ENCODE measurements at regions not wholly inside any gene's neighbourhood (a gene's known extent, or its start where the extent isn't known, plus 50 kb on each side); places are given as distances from the start of the nearest gene placed in this dataset.

DNA sequence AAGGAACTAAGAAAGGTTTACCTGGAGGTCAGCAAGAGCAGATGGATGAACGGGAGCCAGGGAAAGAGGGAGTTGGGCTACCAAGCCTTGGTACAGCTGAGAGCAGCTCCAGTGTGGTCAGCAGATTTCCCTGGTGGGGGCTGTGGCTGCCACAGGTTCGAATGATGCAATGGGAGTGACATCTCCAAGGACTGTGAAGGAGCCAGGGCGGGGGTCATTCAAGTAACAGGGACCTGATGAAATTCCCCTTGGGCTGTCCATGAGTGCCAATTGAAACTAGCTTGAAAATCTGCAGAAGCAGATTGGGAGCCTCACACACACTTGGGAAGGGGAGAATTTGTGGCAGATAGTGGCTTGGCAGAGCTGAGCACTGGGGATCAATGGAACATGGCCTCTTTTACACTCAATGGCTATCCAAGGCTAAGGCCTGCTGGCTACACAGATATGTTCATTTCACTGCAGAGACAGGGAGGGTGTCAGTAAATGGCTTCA lies 247.0 kb upstream of the ECI2 start:
- H3K4me3 Mint-ChIP-seq: no peak overlapping the region
- H3K27ac Mint-ChIP-seq: no peak overlapping the region
- Histone ChIP-seq H3K9me2 (ENCODE audit: insufficient read depth) (peaks cover 5% of the 10 kb centered on the region; the same call in 1 of the 2 replicates), H3K4me1 (ENCODE audit: insufficient read depth) (no peaks in the 10 kb centered on the region), H3K4me3 (no peak overlapping the region), H3K36me3 (ENCODE audit: insufficient read depth) (peaks cover 9% of the 10 kb centered on the region), H4K20me1 (replicated peaks; ENCODE audit: insufficient read depth) (no peaks in the 10 kb centered on the region), H3K27ac (ENCODE audit: low read depth) (no peak overlapping the region), H3K79me2 (replicated peaks; ENCODE audit: insufficient read depth) (no peaks in the 10 kb centered on the region), H2AFZ (no peak overlapping the region), H3F3A (replicated peaks; ENCODE audit: low read depth) (no peaks in the 10 kb centered on the region), H3K4me2 (no peak overlapping the region), H3K27me3 (ENCODE audit: insufficient read depth) (no peaks in the 10 kb centered on the region)
- ATAC-seq (no peak), DNase-seq (ENCODE audit: low spot score) (no peak)
- TF ChIP-seq, protein P1, sequence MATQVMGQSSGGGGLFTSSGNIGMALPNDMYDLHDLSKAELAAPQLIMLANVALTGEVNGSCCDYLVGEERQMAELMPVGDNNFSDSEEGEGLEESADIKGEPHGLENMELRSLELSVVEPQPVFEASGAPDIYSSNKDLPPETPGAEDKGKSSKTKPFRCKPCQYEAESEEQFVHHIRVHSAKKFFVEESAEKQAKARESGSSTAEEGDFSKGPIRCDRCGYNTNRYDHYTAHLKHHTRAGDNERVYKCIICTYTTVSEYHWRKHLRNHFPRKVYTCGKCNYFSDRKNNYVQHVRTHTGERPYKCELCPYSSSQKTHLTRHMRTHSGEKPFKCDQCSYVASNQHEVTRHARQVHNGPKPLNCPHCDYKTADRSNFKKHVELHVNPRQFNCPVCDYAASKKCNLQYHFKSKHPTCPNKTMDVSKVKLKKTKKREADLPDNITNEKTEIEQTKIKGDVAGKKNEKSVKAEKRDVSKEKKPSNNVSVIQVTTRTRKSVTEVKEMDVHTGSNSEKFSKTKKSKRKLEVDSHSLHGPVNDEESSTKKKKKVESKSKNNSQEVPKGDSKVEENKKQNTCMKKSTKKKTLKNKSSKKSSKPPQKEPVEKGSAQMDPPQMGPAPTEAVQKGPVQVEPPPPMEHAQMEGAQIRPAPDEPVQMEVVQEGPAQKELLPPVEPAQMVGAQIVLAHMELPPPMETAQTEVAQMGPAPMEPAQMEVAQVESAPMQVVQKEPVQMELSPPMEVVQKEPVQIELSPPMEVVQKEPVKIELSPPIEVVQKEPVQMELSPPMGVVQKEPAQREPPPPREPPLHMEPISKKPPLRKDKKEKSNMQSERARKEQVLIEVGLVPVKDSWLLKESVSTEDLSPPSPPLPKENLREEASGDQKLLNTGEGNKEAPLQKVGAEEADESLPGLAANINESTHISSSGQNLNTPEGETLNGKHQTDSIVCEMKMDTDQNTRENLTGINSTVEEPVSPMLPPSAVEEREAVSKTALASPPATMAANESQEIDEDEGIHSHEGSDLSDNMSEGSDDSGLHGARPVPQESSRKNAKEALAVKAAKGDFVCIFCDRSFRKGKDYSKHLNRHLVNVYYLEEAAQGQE (IDR thresholded peaks at IDR 0.05; ENCODE audit: unreplicated experiment): no peak
- no peaks in the 10 kb centered on the region for H3K4me1 Mint-ChIP-seq
- peaks cover 8% of the 10 kb centered on the region for H3K27me3 Mint-ChIP-seq (ENCODE audit: insufficient read depth, low read depth, poor library complexity)
- H3K36me3 Mint-ChIP-seq (ENCODE audit: low read depth): peaks cover 36% of the 10 kb centered on the region
- H3K9me3 Mint-ChIP-seq: peaks cover 44% of the 10 kb centered on the region

DNA sequence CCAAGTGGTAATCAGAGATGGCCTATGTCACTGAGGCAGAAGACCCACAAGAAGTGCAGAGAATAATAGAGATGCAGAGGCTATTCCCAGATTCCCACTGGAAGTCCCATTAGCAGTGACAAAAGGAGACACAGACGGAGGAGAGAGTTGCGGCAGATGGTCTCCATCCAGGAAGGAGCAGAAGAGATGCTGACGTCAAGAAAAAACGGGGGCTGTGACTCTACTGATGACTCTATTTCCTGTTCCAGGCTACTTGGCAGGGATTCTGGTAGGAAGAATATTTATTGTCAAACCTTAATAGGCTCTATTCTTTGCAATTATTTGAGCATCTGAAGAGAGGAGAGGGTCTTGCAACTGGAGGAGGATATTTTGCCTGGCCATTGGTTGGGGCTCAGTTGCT lies 246.0 kb upstream of the ECI2 start:
- peaks cover 11% of the 10 kb centered on the region for H3K27me3 Mint-ChIP-seq (ENCODE audit: insufficient read depth, low read depth, poor library complexity)
- no peak overlapping the region for H2AFZ ChIP-seq
- H3K4me2 ChIP-seq: no peak overlapping the region
- H3F3A ChIP-seq (replicated peaks; ENCODE audit: low read depth): no peaks in the 10 kb centered on the region
- H3K27ac ChIP-seq (ENCODE audit: low read depth): no peak overlapping the region
- H3K27me3 ChIP-seq (ENCODE audit: insufficient read depth): no peaks in the 10 kb centered on the region
- H3K79me2 ChIP-seq (replicated peaks; ENCODE audit: insufficient read depth): no peaks in the 10 kb centered on the region
- peaks cover 44% of the 10 kb centered on the region for H3K9me3 Mint-ChIP-seq
- H3K36me3 Mint-ChIP-seq (ENCODE audit: low read depth): peaks cover 36% of the 10 kb centered on the region
- DNase-seq (ENCODE audit: low spot score): no peak
- no peak for ATAC-seq
- no peak overlapping the region for H3K27ac Mint-ChIP-seq
- peaks cover 5% of the 10 kb centered on the region; the same call in 1 of the 2 replicates for H3K9me2 ChIP-seq (ENCODE audit: insufficient read depth)
- no peaks in the 10 kb centered on the region for H3K4me1 Mint-ChIP-seq
- H4K20me1 ChIP-seq (replicated peaks; ENCODE audit: insufficient read depth): no peaks in the 10 kb centered on the region
- no peak overlapping the region for H3K4me3 ChIP-seq
- H3K36me3 ChIP-seq (ENCODE audit: insufficient read depth): peaks cover 9% of the 10 kb centered on the region
- no peak overlapping the region for H3K4me3 Mint-ChIP-seq
- H3K4me1 ChIP-seq (ENCODE audit: insufficient read depth): no peaks in the 10 kb centered on the region
- TF ChIP-seq, protein P2, sequence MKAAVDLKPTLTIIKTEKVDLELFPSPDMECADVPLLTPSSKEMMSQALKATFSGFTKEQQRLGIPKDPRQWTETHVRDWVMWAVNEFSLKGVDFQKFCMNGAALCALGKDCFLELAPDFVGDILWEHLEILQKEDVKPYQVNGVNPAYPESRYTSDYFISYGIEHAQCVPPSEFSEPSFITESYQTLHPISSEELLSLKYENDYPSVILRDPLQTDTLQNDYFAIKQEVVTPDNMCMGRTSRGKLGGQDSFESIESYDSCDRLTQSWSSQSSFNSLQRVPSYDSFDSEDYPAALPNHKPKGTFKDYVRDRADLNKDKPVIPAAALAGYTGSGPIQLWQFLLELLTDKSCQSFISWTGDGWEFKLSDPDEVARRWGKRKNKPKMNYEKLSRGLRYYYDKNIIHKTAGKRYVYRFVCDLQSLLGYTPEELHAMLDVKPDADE (IDR thresholded peaks at IDR 0.05): no peak
- no peak for TF ChIP-seq NANOG (IDR thresholded peaks at IDR 0.05; ENCODE audit: borderline replicate concordance)
- no peak for TF ChIP-seq EZH2phosphoT487 (IDR thresholded peaks at IDR 0.05; ENCODE audit: unreplicated experiment)
- no peak for TF ChIP-seq ZNF114 (CRISPR knock-in tag; IDR thresholded peaks at IDR 0.05)
- TF ChIP-seq EZH2 (IDR thresholded peaks at IDR 0.05; ENCODE audit: low read depth, unreplicated experiment): no peak
- TF ChIP-seq JUNB (IDR thresholded peaks at IDR 0.05; ENCODE audit: unreplicated experiment): no peak
- no peak for TF ChIP-seq ZNF331 (CRISPR knock-in tag; IDR thresholded peaks at IDR 0.05; ENCODE audit: low read depth)
- no peak for TF ChIP-seq POLR2AphosphoS5 (IDR thresholded peaks at IDR 0.05; ENCODE audit: low read depth)
- TF ChIP-seq, protein P3, sequence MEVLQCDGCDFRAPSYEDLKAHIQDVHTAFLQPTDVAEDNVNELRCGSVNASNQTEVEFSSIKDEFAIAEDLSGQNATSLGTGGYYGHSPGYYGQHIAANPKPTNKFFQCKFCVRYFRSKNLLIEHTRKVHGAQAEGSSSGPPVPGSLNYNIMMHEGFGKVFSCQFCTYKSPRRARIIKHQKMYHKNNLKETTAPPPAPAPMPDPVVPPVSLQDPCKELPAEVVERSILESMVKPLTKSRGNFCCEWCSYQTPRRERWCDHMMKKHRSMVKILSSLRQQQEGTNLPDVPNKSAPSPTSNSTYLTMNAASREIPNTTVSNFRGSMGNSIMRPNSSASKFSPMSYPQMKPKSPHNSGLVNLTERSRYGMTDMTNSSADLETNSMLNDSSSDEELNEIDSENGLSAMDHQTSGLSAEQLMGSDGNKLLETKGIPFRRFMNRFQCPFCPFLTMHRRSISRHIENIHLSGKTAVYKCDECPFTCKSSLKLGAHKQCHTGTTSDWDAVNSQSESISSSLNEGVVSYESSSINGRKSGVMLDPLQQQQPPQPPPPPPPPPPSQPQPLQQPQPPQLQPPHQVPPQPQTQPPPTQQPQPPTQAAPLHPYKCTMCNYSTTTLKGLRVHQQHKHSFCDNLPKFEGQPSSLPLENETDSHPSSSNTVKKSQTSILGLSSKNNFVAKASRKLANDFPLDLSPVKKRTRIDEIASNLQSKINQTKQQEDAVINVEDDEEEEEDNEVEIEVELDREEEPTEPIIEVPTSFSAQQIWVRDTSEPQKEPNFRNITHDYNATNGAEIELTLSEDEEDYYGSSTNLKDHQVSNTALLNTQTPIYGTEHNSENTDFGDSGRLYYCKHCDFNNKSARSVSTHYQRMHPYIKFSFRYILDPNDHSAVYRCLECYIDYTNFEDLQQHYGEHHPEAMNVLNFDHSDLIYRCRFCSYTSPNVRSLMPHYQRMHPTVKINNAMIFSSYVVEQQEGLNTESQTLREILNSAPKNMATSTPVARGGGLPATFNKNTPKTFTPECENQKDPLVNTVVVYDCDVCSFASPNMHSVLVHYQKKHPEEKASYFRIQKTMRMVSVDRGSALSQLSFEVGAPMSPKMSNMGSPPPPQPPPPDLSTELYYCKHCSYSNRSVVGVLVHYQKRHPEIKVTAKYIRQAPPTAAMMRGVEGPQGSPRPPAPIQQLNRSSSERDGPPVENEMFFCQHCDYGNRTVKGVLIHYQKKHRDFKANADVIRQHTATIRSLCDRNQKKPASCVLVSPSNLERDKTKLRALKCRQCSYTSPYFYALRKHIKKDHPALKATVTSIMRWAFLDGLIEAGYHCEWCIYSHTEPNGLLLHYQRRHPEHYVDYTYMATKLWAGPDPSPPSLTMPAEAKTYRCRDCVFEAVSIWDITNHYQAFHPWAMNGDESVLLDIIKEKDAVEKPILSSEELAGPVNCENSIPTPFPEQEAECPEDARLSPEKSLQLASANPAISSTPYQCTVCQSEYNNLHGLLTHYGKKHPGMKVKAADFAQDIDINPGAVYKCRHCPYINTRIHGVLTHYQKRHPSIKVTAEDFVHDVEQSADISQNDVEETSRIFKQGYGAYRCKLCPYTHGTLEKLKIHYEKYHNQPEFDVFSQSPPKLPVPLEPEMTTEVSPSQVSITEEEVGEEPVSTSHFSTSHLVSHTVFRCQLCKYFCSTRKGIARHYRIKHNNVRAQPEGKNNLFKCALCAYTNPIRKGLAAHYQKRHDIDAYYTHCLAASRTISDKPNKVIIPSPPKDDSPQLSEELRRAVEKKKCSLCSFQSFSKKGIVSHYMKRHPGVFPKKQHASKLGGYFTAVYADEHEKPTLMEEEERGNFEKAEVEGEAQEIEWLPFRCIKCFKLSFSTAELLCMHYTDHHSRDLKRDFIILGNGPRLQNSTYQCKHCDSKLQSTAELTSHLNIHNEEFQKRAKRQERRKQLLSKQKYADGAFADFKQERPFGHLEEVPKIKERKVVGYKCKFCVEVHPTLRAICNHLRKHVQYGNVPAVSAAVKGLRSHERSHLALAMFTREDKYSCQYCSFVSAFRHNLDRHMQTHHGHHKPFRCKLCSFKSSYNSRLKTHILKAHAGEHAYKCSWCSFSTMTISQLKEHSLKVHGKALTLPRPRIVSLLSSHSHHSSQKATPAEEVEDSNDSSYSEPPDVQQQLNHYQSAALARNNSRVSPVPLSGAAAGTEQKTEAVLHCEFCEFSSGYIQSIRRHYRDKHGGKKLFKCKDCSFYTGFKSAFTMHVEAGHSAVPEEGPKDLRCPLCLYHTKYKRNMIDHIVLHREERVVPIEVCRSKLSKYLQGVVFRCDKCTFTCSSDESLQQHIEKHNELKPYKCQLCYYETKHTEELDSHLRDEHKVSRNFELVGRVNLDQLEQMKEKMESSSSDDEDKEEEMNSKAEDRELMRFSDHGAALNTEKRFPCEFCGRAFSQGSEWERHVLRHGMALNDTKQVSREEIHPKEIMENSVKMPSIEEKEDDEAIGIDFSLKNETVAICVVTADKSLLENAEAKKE (CRISPR knock-in tag; IDR thresholded peaks at IDR 0.05): no peak

All from GM23338 (cell line).